Body of pancreas (tissue), 4 donors: ENCODE measurements at regions not wholly inside any gene's neighbourhood (a gene's known extent, or its start where the extent isn't known, plus 50 kb on each side); places are given as distances from the start of the nearest gene placed in this dataset.

Experiments
- POLR2A ChIP-seq, 3 donors: fragments of 450-650 bp; IDR thresholded peaks; one replicate each; pipeline ENCODE4 v1.6.1; 2016; ENCODE audit warnings: antibody characterized with exemption in 3 of 3, mild to moderate bottlenecking in 2 of 3
- TF ChIP-seq, protein P1 (sequence below), 7 experiments: fragments of 450-650 bp in 4 of 7; fragments of 200-600 bp in 3 of 7; sonication (generic) in 3 of 7; IDR thresholded peaks; one replicate each; pipeline ENCODE4 v1.5.1; 2016 to 2019; ENCODE audit warnings: antibody characterized with exemption in 7 of 7

DNA sequence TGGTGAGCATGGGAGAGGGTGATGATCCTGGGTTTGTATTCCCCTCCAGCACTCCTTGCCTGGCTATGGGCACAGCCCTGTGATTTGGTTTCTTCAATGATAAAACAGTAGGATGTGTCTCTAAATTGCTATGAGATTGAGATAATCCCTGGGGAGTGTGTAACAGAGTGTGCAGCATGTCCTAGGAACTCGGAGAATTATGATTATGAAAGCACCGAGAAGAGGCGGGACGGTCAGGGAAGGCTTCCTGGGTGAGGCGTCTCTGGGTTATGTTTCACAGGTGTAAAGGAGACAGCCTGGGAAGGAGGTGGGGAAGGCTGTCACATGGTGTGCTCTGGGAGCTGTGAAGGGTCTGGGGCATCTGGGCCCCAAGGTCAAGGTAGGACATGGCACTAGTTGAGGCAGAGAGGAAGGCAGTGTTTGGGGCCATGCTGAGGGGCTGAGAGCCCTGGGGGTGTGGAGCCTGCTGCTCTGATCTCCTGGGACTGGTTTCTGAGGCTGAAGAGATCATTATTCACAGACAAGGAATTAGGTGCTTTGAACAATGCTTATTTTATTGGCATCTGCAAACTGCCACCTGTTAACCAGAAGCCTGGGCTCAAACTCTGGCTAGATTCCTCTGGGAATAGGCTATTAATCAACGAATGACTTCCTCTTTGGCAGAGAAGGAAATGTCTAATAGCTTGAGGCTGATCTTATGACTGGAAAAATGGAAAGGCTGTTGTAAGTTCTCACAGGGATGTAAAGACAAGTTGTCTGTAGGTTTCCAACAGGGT, 73.8 kb upstream of the IL12B start:
- no peak for TF ChIP-seq POLR2A (IDR thresholded peaks at IDR 0.05)
- TF ChIP-seq, protein P1, sequence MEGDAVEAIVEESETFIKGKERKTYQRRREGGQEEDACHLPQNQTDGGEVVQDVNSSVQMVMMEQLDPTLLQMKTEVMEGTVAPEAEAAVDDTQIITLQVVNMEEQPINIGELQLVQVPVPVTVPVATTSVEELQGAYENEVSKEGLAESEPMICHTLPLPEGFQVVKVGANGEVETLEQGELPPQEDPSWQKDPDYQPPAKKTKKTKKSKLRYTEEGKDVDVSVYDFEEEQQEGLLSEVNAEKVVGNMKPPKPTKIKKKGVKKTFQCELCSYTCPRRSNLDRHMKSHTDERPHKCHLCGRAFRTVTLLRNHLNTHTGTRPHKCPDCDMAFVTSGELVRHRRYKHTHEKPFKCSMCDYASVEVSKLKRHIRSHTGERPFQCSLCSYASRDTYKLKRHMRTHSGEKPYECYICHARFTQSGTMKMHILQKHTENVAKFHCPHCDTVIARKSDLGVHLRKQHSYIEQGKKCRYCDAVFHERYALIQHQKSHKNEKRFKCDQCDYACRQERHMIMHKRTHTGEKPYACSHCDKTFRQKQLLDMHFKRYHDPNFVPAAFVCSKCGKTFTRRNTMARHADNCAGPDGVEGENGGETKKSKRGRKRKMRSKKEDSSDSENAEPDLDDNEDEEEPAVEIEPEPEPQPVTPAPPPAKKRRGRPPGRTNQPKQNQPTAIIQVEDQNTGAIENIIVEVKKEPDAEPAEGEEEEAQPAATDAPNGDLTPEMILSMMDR (IDR thresholded peaks at IDR 0.05) = no peak
